RPMI7951 (cell line): ENCODE measurements at regions not wholly inside any gene's neighbourhood (a gene's known extent, or its start where the extent isn't known, plus 50 kb on each side); places are given as distances from the start of the nearest gene placed in this dataset.
"Not testable (repeated sequence)": the region's sequence is repeated elsewhere in the genome, so short reads cannot be mapped to it uniquely, and the experiment has no call there.

ENCODE experiments used
- DNase-seq: peaks from one replicate; pipeline ENCODE4 v3.0.0-alpha.2; 2012; ENCODE audit warnings: low read depth

- no peak for DNase-seq
These were observed 68.0 kb upstream of the PSME4 start for GRCh38 chr2:54038835-54039234.

GRCh38 chr2:54031288-54031687 lies 60.5 kb upstream of the PSME4 start:
- DNase-seq = not testable (repeated sequence)

- no peak for DNase-seq
These were observed 60.0 kb upstream of the PSME4 start for GRCh38 chr2:54030806-54031205.

GRCh38 chr2:54030396-54030741 lies 59.6 kb upstream of the PSME4 start:
- DNase-seq = no peak

GRCh38 chr2:54029721-54030395 lies 59.1 kb upstream of the PSME4 start:
- DNase-seq = no peak

- DNase-seq = not testable (repeated sequence)
These were observed 54.8 kb upstream of the PSME4 start for GRCh38 chr2:54025463-54026075.

- no peak for DNase-seq
These were observed 53.8 kb upstream of the PSME4 start for GRCh38 chr2:54024576-54024975.

- no peak for DNase-seq
These were observed 50.9 kb upstream of the PSME4 start for GRCh38 chr2:54021702-54022101.

GRCh38 chr2:54020793-54021414 lies 50.1 kb upstream of the PSME4 start:
- DNase-seq = no peak
